ENCODE measurements at regions not wholly inside any gene's neighbourhood (a gene's known extent, or its start where the extent isn't known, plus 50 kb on each side); places are given as distances from the start of the nearest gene placed in this dataset.
"Not testable (repeated sequence)": the region's sequence is repeated elsewhere in the genome, so short reads cannot be mapped to it uniquely, and the experiment has no call there.

GRCh38 chr5:164312801-164313200 is 807.4 kb downstream of the MAT2B start:
- DNase-seq, result no peak

DNA sequence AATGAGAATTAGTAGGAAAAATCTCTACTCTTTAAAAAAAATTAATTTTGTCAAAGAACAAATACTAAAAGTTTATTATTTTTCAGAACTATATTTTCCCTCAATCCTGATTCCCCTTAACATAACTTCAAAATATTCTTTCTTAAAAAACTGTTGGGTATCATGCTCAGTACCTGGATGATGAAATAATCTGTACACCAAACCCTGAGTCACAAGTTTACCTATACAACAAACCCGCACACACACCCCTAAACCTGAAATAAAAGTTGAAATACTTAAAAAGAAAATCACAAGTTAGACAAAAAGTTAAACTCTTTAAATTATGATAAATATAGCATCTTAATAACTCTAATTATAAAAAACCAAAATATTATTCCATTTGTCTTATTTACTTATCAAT is 812.3 kb downstream of the MAT2B start:
- no peak for DNase-seq

GRCh38 chr5:164319161-164319560 is 813.7 kb downstream of the MAT2B start:
- DNase-seq, result no peak

GRCh38 chr5:164324239-164324638 is 818.8 kb downstream of the MAT2B start:
- no peak for DNase-seq

DNA sequence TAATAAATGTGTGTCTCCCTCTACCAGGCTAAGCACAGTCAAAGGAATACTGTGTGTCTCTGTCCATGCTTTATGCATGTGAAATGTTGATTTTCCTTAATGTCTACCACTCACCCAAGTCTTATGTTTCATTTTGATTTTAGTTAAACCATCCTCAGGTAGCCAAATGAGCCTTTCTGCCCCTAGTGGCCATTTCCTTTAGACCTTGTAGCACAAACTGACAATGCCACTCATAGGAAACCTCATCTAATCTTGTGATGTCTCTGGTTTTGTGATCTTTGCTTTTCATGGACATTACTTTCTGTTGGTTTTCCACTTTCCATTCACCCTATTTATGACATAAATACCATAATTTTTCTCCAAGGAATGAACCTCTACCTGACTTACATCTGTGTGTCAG is 820.8 kb downstream of the MAT2B start:
- DNase-seq, result no peak

GRCh38 chr5:164327166-164327565 is 821.7 kb downstream of the MAT2B start:
- DNase-seq, result not testable (repeated sequence)

- DNase-seq, result no peak
Measured at GRCh38 chr5:164332349-164333196, 827.2 kb downstream of the MAT2B start.

- no peak for DNase-seq
Measured at GRCh38 chr5:164335837-164336236, 830.4 kb downstream of the MAT2B start.

DNA sequence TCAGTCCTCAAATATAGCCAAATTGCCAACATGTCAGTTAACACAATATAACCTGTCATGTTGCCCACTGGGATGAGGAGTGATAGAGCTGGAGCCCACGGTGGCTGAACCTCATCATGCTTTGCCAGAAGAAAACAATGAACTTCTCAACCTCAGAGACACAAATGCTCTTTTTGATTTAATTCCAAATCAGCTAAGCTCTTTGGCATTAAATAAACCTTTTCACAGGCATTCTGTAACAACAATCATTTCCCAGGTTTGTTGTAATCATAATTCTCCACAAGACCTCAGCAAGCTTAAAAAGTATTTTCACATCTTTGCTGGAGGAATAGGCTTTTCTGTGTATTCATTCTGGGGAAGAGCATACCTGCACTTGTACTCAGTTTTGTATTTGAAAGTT is 830.9 kb downstream of the MAT2B start:
- no peak for DNase-seq

DNA sequence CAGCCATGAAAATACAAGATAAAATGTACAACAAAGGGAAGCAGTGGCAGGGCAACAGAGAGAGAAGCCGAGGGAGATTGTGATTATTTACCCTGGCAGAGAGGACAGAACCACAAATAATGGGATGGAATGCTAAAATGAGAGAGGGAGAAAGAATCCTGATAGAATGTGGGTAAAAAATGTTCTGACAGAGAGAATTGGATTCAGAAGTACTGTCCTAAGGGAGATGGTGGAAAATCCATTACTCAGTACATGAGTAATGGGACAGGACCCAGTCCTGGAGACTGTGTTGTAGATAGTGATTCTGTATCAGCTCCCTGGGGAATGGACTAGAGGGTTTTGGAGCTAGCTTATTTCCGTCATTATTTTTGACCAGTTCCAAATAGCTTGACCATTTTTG is 831.5 kb downstream of the MAT2B start:
- no peak for DNase-seq

GRCh38 chr5:164341056-164341619 is 835.7 kb downstream of the MAT2B start:
- DNase-seq, result no peak

- no peak for DNase-seq
Measured at GRCh38 chr5:164345173-164345849, 839.9 kb downstream of the MAT2B start.

DNA sequence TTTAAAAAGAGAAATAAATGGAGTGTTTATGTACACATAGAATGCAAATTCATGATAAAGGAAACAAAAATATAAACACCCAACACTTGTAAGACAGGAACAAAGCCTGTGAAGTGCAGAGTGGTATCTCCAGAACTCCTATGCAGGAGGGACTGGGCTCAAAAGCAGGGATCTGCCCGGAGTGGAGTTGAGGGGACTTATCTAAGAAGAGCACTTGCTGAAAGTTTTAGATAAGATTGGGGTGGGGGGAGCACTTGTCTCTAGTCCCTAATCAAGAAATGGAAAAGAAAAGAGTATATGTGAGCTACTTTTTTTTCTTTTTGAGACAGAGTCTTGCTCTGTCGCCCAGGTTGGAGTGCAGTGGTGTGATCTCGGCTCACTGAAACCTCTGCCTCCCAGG is 840.4 kb downstream of the MAT2B start:
- no peak for DNase-seq

GRCh38 chr5:164346785-164347630 is 841.6 kb downstream of the MAT2B start:
- DNase-seq, result no peak

DNA sequence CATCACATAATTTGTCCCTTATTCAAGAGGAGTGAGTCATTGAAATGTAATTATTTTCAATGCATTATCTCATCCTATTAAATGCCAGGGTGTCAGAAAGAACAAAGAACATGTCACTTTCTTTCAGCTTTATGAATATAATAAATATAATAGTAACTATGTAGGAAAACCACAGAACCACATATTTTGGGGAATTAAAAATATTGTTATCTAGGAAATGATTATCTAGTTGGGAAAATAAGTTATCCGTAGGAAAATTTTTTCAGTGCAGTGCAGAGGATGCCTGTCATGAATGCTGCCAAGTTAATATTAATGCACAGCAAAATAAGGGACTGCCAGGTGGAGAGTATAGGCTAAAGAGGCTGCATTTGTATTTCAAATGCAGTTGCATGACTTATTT is 844.8 kb downstream of the MAT2B start:
- no peak for DNase-seq

GRCh38 chr5:164351245-164351834 is 845.9 kb downstream of the MAT2B start:
- DNase-seq, result no peak

DNA sequence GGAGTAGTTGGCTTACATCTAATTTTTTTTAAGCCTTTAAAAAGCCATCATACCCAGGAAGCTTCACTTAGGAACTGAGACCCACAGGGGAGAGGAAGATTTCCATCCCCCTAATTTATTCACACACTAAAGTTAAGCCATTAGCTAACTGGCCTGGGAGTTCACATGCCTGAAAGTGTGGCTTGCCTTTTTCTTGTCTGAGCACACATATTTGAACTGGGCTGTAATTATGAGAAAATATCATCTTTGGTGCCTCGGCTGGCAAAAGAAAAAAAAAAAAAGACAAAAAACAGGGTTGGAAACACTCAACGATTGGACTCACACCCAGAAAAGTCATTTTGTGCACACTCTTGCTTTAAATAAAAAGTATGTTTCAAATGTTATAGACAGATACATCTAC is 847.3 kb downstream of the MAT2B start:
- DNase-seq, result no peak

GRCh38 chr5:164353155-164353554 is 847.7 kb downstream of the MAT2B start:
- no peak for DNase-seq

DNA sequence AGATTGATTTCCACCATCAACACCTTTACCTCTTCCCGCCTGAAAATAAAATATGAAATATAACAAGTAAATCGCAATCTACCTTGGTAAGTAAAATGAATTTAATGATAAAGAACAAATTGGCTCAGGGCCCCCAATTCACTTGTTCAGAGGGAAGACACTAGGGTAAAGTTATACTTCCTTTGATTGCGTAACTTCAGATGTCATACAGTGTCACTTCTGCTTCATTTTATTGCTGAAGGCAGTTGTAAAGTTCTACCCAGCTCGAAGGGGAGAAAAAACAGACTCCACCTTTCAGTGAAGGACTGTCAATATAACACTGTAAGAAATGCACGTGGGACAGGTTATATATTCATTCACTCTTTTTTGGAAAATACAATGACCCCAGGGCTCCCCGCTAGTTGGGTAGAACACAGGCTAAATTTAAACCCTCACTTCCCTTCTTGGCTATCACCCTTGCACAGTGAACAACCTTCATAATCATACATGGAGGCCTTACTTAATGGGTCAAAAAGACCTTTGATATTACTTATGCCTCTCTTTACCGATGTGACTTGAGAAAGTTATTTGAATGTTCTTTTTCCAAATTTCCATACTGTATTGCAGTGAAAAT is 848.8 kb downstream of the MAT2B start:
- DNase-seq, result no peak

DNA sequence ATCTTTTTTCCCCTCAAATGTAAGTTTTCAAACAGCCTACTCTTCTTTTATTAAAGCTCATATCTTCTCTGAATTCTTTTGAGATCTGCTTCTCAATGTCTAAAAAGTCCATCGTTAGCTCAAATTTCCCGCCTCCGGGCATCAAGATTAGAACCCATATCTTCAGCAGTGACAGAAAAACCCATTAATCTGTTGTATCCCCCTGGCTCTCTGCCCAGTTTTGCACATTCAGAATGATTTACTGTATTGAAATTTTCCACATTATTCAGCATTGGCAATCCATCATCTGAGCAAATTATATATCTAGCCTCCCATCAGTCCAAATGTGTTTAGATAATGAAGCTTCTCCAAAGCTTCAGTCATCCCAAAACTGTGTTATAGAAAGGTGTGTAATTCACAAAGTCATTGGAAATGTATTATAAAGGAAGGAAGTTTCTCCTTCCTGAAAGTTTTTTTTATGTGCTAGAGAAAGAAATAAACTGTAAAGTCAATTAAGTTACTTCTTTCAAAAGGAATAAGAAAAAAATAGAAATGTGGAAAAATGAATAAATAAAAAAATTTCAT is 849.9 kb downstream of the MAT2B start:
- no peak for DNase-seq

DNA sequence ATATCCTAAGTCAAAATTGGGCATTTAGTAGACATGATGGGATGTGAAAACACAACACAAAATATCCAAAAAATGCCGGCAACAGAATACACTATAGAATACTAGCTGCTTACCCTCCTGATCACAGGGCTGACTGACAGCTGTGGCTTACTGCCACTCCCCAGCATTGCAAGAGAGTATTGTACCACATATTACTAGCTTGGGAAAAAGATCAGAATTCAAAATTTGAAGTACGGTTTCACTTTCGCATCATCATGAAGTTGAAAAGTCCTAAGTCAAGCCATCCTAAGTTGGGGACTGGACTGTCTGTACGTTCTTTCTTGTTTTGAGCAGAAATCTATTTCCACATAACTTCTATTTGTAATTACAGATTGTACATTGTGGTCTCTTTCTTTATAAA is 851.4 kb downstream of the MAT2B start:
- no peak for DNase-seq

Data from midbrain (tissue), 1 donor.